HG03432 (cell line): ENCODE measurements at regions not wholly inside any gene's neighbourhood (a gene's known extent, or its start where the extent isn't known, plus 50 kb on each side); places are given as distances from the start of the nearest gene placed in this dataset.
"Not testable (repeated sequence)": the region's sequence is repeated elsewhere in the genome, so short reads cannot be mapped to it uniquely, and the experiment has no call there.

Experiments
- ATAC-seq: cut with Tn5 transposase; IDR thresholded peaks from one replicate; pipeline ENCODE4 v1.9.1; 2021; ENCODE audit warnings: mild to moderate bottlenecking, moderate library complexity; ENCODE audit not compliant: unreplicated experiment

GRCh38 chr2:223176970-223177369 lies 125.0 kb downstream of the KCNE4 start:
- no peak for ATAC-seq

- no peak for ATAC-seq
Observed at GRCh38 chr2:223180463-223180862, 128.5 kb downstream of the KCNE4 start.

- no peak for ATAC-seq
Observed at GRCh38 chr2:223181561-223181960, 129.6 kb downstream of the KCNE4 start.

GRCh38 chr2:223182356-223182755 lies 130.4 kb downstream of the KCNE4 start:
- ATAC-seq: no peak

GRCh38 chr2:223185638-223186037 lies 133.6 kb downstream of the KCNE4 start:
- ATAC-seq: no peak

- no peak for ATAC-seq
Observed at GRCh38 chr2:223187256-223187655, 135.3 kb downstream of the KCNE4 start.

DNA sequence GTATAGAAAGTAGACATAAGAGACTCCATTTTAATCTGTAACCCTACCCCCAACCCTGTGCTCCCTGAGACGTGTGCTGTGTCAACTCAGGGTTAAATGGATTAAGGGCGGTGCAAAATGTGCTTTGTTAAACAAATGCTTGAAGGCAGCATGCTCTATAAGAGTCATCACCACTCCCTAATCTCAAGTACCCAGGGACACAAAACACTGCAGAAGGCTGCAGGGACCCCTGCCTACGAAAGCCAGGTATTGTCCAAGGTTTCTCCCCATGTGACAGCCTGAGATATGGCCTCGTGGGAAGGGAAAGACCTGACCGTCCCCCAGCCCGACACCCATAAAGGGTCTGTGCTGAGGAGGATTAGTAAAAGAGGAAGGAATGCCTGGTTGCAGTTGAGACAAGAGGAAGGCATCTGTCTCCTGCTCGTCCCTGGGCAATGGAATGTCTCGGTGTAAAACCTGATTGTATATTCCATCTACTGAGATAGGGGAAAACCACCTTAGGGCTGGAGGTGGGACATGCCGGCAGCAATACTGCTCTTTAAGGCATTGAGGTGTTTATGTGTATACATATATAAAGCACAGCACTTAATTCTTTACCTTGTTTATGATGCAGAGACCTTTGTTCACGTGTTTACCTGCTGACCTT lies 138.7 kb downstream of the KCNE4 start:
- not testable (repeated sequence) for ATAC-seq

- no peak for ATAC-seq
Observed at GRCh38 chr2:223196331-223196730, 144.3 kb downstream of the KCNE4 start.

DNA sequence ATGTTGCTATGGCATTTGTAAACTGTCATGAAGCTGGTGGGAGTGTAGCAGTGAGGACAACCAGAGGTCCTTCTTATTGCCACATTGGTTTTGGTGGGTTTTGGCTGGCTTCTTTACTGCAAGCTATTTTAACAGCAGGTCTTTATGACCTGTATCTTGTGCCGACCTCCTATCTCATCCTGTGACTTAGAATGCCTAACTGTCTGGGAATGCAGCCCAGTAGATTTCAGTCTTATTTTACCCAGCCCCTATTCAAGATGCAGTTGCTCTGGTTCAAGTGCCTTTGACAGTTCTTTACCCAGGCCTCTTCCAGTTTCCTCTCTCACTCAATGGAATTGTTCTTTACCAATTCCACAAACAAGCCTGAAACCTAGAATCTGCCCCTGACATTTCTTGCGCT lies 145.1 kb downstream of the KCNE4 start:
- ATAC-seq: no peak

- ATAC-seq: no peak
Observed at GRCh38 chr2:223199531-223200515, 147.8 kb downstream of the KCNE4 start.

DNA sequence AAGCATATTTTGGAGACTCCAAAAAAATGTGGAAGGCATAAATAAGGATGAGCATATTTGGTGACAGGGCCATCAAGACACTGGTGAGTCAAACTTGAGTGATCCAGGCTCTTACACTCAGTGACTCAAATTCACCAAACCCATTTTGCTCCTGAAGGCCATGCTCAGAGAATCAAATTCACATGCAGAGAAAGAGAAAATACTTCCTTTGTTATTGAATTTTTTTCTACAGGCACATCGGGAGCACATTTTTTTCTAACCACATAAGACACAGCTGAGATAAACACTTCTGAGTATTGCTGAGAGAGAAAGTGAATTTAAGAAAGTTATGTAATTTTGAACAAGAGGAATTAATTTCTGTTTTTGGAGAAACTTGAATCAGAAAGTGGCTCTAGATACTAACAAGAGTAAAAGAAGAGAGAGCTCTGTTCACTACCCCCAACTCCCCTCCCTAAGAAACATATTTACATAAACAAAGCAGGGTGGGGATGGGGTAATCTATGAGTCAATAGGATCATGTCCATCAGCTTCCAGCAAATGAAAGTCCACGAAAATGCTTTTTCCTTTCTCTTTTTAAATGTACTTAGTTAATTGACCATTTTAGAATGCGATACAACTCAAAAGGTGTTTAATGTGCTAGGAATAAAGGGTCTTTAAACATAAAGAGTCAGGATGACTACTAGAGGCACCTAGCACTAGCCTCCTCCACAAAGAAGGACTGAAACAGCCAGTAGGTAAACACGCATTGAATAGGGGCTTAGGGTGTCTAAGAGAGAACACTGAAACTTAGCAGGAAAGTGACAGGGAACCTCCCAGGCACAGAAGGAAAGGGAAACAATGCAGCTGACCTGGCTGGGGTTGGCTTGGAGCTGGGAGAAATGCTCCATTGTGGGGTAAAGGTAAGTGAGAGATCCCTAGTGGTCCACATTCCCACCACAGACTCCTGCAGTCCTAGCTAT lies 152.3 kb downstream of the KCNE4 start:
- no peak for ATAC-seq

GRCh38 chr2:223210489-223210888 lies 158.5 kb downstream of the KCNE4 start:
- no peak for ATAC-seq

DNA sequence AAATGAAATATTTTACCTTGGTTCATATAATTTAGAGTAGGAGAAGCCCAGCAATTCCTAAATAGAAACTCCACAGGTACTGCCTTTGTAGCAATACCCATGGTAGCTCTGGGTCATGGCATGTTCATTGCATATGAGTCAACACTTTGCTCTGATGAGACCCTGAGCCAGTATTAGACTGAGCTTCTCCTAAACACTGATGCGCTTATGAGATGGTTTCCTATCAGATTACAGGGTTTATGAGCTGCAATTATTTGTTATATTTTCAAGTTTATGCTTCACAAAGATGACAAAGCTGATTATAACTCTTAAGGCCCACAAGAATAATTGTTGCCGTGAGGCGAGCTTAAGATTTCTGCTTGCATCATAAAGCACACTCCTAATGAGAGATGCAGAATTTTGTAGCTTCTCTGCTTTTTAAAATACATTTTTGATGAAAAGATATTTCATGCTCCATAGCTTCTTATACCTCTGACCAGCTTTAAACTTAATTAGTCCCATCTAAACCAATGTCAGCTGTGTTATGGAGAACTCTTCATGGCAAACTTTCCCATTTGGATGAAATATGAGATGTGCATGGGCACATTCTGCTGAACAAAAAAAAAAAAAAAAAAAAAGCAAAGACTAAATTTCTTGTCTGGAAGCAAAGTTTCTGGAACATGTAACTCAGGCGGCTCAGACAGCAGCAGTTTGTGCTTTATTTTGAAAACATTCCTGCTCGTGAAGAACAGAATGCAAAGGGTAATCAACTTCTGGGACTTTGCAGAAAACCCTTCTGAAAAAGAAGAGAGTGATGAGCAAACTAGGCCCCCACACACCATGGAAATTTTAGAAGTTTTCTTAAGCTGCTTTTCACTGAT lies 162.6 kb downstream of the KCNE4 start:
- ATAC-seq: no peak

DNA sequence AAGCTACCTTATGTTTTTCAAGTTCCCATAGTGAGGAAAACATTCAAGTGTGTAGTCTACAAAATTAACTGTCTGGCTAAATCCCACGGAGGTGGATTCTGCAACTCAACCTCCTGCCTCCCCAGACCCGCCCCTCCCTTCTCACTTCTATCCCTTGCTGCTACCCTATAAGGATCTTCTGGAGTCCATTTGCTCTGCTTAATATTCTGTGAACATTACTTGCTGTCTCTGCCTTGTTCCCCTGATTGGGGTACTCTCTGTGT lies 163.2 kb downstream of the KCNE4 start:
- no peak for ATAC-seq

GRCh38 chr2:223217373-223217772 lies 165.4 kb downstream of the KCNE4 start:
- no peak for ATAC-seq

GRCh38 chr2:223218587-223219178 lies 166.7 kb downstream of the KCNE4 start:
- no peak for ATAC-seq

DNA sequence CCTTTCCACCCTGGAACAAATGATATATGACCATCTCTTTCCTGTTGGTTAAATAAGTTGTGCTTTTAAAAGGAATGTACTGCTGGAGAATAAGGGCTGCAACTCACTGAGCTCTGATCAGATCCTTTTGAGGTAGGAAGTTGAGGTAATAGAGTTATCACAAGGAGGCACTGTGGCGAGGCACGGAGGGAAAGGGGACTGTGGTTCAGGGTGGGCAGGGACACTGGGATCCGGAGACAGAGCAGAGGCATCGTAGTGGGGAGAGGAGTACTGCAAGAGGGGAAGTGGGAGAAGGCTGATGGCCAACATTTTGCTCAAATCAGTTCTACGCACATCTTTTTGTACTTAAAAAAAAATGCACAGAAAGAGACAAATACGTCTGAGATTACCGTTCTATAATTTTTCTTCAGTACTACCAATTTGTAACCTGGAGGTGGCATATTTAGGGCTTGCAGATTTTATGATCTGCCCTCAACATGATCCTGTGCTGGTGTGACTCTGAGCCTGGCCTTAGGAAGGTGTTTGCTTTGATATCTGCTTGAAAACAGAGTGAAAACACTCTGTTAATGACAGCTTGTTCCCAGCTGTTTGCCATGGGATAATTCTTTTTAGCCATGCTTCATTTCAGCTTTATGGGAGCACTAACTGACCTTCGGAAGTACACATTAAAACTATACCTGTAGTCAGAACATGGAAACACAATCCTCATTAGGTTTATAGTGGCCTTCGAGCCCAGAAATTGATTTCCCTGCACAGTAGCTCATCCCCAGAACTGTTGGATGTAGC lies 168.1 kb downstream of the KCNE4 start:
- ATAC-seq: no peak

- ATAC-seq: no peak
Observed at GRCh38 chr2:223220658-223220925, 168.6 kb downstream of the KCNE4 start.

DNA sequence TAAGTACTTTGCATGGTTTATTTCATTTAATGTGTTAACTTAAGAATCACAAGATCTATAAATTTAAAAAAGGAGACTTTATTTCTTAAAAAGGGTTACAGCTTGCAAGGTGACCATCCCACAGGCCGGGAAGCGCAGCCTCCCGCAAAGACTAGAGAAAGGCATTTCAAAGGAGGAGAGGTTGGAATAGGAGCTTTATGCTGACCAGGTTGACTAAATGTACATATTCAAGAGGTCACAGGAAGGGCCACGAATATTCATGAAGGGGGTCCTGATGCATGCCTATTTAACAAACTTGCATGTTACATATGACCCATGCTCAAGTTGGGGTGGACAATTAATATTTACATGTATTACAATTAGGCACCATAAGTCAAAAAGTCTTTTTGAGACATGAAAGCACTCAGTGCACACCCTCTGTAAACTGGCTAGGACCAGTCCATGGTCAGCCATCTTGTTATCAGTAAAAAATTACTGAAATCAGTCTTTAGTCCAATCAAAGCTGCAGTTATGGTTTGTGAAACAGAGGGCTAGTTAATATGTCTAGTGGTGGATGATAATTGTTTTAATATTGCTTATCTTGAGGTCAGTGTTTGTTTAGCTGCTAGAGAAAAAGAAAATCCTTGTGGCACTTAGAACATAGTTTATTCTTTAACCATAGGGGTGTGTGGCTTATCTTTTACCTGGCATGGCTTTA lies 169.3 kb downstream of the KCNE4 start:
- ATAC-seq: no peak
